Panc1 (cell line): ENCODE measurements at regions not wholly inside any gene's neighbourhood (a gene's known extent, or its start where the extent isn't known, plus 50 kb on each side); places are given as distances from the start of the nearest gene placed in this dataset.

Source experiments
- POLR2AphosphoS5 ChIP-seq: IDR thresholded peaks from 2 replicates; pipeline ENCODE4 v1.6.1; 2012; ENCODE audit warnings: mild to moderate bottlenecking, low read depth, low read length, moderate library complexity
- SIN3A ChIP-seq: IDR thresholded peaks from 2 replicates; pipeline ENCODE4 v1.6.1; 2012; ENCODE audit warnings: low read depth, mild to moderate bottlenecking, low read length, moderate library complexity, borderline replicate concordance; ENCODE audit not compliant: insufficient read depth
- TCF7L2 ChIP-seq: IDR thresholded peaks from 2 replicates; pipeline ENCODE4 v1.6.1; 2011; ENCODE audit warnings: mild to moderate bottlenecking, low read depth, low read length, inconsistent platforms
- TF ChIP-seq, protein P1 (sequence below): fragments of 450-650 bp; IDR thresholded peaks from 2 replicates; pipeline ENCODE4 v1.5.1; 2017; ENCODE audit warnings: mild to moderate bottlenecking
- TF ChIP-seq, protein P2 (sequence below), 2 experiments: IDR thresholded peaks; 2 replicates each; pipeline ENCODE4 v1.6.1; 2011 to 2012; ENCODE audit warnings: low read depth in 2 of 2, control low read depth in 1 of 2, low read length in 1 of 2, mild to moderate bottlenecking in 1 of 2, moderate library complexity in 1 of 2; ENCODE audit not compliant: insufficient read depth in 1 of 2

DNA sequence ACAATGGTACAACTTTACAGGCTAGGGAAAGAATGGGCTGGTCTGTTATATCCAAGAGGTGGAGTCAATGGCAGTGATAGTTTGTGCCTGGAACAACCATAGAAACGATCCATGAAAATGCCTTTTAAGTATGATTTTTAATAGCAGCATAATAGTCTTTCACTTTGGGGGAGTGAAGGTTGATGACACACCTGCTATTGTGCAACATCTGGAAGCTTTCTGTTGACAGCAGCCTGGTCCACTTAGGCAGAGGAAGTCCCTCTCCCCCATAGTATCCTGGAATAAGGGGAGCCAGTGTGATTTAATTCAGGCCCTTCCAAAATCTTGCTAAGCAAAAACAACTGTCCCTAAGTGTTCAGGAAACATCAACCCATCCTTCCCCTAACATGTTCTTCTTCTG lies 56.3 kb upstream of the HS3ST4 start:
- TF ChIP-seq TCF7L2 (no peak), POLR2AphosphoS5 (no peak), SIN3A (no peak)
- TF ChIP-seq, protein P1, sequence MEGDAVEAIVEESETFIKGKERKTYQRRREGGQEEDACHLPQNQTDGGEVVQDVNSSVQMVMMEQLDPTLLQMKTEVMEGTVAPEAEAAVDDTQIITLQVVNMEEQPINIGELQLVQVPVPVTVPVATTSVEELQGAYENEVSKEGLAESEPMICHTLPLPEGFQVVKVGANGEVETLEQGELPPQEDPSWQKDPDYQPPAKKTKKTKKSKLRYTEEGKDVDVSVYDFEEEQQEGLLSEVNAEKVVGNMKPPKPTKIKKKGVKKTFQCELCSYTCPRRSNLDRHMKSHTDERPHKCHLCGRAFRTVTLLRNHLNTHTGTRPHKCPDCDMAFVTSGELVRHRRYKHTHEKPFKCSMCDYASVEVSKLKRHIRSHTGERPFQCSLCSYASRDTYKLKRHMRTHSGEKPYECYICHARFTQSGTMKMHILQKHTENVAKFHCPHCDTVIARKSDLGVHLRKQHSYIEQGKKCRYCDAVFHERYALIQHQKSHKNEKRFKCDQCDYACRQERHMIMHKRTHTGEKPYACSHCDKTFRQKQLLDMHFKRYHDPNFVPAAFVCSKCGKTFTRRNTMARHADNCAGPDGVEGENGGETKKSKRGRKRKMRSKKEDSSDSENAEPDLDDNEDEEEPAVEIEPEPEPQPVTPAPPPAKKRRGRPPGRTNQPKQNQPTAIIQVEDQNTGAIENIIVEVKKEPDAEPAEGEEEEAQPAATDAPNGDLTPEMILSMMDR, result no peak
- TF ChIP-seq, protein P2, sequence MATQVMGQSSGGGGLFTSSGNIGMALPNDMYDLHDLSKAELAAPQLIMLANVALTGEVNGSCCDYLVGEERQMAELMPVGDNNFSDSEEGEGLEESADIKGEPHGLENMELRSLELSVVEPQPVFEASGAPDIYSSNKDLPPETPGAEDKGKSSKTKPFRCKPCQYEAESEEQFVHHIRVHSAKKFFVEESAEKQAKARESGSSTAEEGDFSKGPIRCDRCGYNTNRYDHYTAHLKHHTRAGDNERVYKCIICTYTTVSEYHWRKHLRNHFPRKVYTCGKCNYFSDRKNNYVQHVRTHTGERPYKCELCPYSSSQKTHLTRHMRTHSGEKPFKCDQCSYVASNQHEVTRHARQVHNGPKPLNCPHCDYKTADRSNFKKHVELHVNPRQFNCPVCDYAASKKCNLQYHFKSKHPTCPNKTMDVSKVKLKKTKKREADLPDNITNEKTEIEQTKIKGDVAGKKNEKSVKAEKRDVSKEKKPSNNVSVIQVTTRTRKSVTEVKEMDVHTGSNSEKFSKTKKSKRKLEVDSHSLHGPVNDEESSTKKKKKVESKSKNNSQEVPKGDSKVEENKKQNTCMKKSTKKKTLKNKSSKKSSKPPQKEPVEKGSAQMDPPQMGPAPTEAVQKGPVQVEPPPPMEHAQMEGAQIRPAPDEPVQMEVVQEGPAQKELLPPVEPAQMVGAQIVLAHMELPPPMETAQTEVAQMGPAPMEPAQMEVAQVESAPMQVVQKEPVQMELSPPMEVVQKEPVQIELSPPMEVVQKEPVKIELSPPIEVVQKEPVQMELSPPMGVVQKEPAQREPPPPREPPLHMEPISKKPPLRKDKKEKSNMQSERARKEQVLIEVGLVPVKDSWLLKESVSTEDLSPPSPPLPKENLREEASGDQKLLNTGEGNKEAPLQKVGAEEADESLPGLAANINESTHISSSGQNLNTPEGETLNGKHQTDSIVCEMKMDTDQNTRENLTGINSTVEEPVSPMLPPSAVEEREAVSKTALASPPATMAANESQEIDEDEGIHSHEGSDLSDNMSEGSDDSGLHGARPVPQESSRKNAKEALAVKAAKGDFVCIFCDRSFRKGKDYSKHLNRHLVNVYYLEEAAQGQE (IDR thresholded peaks at IDR 0.05; ENCODE audit: insufficient read depth in 1 of 2, low read depth in 2 of 2, low read length in 1 of 2), result no peak
